IMR-90 (cell line): ENCODE measurements at regions not wholly inside any gene's neighbourhood (a gene's known extent, or its start where the extent isn't known, plus 50 kb on each side); places are given as distances from the start of the nearest gene placed in this dataset.

Experiments
- CEBPB ChIP-seq: IDR thresholded peaks from 2 replicates; pipeline ENCODE4 v1.6.1; 2012; ENCODE audit warnings: low read depth, low read length, improper control_type of control experiment
- CHD1 ChIP-seq: IDR thresholded peaks from 2 replicates; pipeline ENCODE4 v1.6.1; 2012; ENCODE audit warnings: low read depth, low read length, improper control_type of control experiment
- MAZ ChIP-seq: IDR thresholded peaks from 2 replicates; pipeline ENCODE4 v1.6.1; 2012; ENCODE audit warnings: low read depth, mild to moderate bottlenecking, low read length, improper control_type of control experiment, moderate library complexity, borderline replicate concordance
- POLR2A ChIP-seq: IDR thresholded peaks from 2 replicates; pipeline ENCODE4 v1.6.1; 2012; ENCODE audit warnings: mild to moderate bottlenecking, low read depth, low read length
- RCOR1 ChIP-seq: IDR thresholded peaks from 2 replicates; pipeline ENCODE4 v1.6.1; 2012; ENCODE audit warnings: mild to moderate bottlenecking, low read length, improper control_type of control experiment; ENCODE audit not compliant: insufficient replicate concordance
- USF2 ChIP-seq: fragments of 150-350 bp; IDR thresholded peaks from 2 replicates; pipeline ENCODE4 v1.6.1; 2017; ENCODE audit warnings: mild to moderate bottlenecking, antibody characterized with exemption, low read length, low read depth
- TF ChIP-seq, protein P1 (sequence below): conservative IDR thresholded peaks from 2 replicates; pipeline ENCODE4 v1.5.1; 2012; ENCODE audit warnings: mild to moderate bottlenecking, low read depth, low read length, improper control_type of control experiment
- TF ChIP-seq, protein P2 (sequence below): fragments of 150-350 bp; IDR thresholded peaks from 2 replicates; pipeline ENCODE4 v1.6.1; 2016; ENCODE audit warnings: low read depth, mild to moderate bottlenecking, low read length, moderate library complexity, borderline replicate concordance

DNA sequence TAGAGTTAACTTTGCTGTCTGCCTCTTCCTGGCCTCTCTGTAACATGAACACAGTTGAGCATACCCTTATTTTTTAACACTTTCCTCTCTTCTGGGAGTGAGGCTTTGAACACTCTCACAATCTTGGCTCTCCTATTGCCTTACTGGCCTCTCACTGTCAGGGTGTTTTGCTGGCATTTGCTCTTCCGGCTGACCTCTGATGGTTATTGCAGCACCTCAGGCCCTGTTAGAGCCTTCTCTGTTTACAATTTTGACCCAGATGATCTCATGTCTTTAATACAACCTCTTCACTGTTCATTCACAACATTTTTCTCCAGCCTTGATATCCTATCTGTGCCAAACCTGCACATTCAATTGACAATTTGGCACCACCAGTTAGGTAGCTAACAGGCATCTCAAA is 357.8 kb upstream of the USP15 start:
- TF ChIP-seq POLR2A: no peak
- TF ChIP-seq, protein P1, sequence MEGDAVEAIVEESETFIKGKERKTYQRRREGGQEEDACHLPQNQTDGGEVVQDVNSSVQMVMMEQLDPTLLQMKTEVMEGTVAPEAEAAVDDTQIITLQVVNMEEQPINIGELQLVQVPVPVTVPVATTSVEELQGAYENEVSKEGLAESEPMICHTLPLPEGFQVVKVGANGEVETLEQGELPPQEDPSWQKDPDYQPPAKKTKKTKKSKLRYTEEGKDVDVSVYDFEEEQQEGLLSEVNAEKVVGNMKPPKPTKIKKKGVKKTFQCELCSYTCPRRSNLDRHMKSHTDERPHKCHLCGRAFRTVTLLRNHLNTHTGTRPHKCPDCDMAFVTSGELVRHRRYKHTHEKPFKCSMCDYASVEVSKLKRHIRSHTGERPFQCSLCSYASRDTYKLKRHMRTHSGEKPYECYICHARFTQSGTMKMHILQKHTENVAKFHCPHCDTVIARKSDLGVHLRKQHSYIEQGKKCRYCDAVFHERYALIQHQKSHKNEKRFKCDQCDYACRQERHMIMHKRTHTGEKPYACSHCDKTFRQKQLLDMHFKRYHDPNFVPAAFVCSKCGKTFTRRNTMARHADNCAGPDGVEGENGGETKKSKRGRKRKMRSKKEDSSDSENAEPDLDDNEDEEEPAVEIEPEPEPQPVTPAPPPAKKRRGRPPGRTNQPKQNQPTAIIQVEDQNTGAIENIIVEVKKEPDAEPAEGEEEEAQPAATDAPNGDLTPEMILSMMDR: no peak
- TF ChIP-seq CEBPB: no peak
- TF ChIP-seq USF2: no peak
- TF ChIP-seq CHD1: no peak
- no peak for TF ChIP-seq MAZ
- TF ChIP-seq RCOR1: no peak
- TF ChIP-seq, protein P2, sequence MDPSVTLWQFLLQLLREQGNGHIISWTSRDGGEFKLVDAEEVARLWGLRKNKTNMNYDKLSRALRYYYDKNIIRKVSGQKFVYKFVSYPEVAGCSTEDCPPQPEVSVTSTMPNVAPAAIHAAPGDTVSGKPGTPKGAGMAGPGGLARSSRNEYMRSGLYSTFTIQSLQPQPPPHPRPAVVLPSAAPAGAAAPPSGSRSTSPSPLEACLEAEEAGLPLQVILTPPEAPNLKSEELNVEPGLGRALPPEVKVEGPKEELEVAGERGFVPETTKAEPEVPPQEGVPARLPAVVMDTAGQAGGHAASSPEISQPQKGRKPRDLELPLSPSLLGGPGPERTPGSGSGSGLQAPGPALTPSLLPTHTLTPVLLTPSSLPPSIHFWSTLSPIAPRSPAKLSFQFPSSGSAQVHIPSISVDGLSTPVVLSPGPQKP: no peak
